ENCODE measurements at regions not wholly inside any gene's neighbourhood (a gene's known extent, or its start where the extent isn't known, plus 50 kb on each side); places are given as distances from the start of the nearest gene placed in this dataset.

GRCh38 chr17:71986886-71987285 lies 133.9 kb upstream of the SOX9 start:
- Histone ChIP-seq H3K4me1 (no peaks in the 10 kb centered on the region), H3K4me3 (no peak overlapping the region), H3K36me3 (no peaks in the 10 kb centered on the region), H3K27me3 (no peaks in the 10 kb centered on the region), H3K9me3 (no peaks in the 10 kb centered on the region), H3K27ac (no peak overlapping the region)
- 84 to 100% (median 92%) methylated on average over 1 of the region's 1 CpG for WGBS, 5 donors
- DNase-seq: no peak
- intact Hi-C loops (cut with DNase I; ENCODE audit: low total_unique reads): no loop called here
- no peak for TF ChIP-seq POLR2AphosphoS5 (IDR thresholded peaks at IDR 0.05)
- no peak for TF ChIP-seq CTCF (IDR thresholded peaks at IDR 0.05)
- no peak for TF ChIP-seq POLR2A (IDR thresholded peaks at IDR 0.05)
- TF ChIP-seq EP300 (IDR thresholded peaks at IDR 0.05): no peak

GRCh38 chr17:71987634-71988033 lies 133.2 kb upstream of the SOX9 start:
- Histone ChIP-seq H3K9me3 (no peaks in the 10 kb centered on the region), H3K27me3 (peaks cover 0 to 1% (median under 1%) of the 10 kb centered on the region in 3 donors), H3K4me3 (no peak overlapping the region), H3K36me3 (no peaks in the 10 kb centered on the region), H3K4me1 (no peaks in the 10 kb centered on the region), H3K27ac (no peak overlapping the region)
- 40 to 52% (median 49%) methylated on average over 3 of the region's 3 CpGs for WGBS, 5 donors
- DNase-seq: no peak
- TF ChIP-seq POLR2AphosphoS5 (IDR thresholded peaks at IDR 0.05) (no peak), EP300 (IDR thresholded peaks at IDR 0.05) (no peak), CTCF (IDR thresholded peaks at IDR 0.05) (no peak), POLR2A (IDR thresholded peaks at IDR 0.05) (no peak)
- intact Hi-C loops (cut with DNase I; ENCODE audit: low total_unique reads): no loop called here

GRCh38 chr17:71989117-71989516 lies 131.7 kb upstream of the SOX9 start:
- H3K4me3 ChIP-seq: no peak overlapping the region

GRCh38 chr17:71993363-71993762 lies 127.5 kb upstream of the SOX9 start:
- no peak for DNase-seq

More at GRCh38 chr17:71989117-71989516, 131.7 kb upstream of the SOX9 start:
- WGBS, 5 donors: 74 to 83% (median 80%) methylated on average over 2 of the region's 2 CpGs
- intact Hi-C loops (cut with DNase I; ENCODE audit: low total_unique reads): no loop called here
- no peak for DNase-seq
- TF ChIP-seq EP300 (IDR thresholded peaks at IDR 0.05): no peak
- no peak for TF ChIP-seq POLR2A (IDR thresholded peaks at IDR 0.05)
- TF ChIP-seq CTCF (IDR thresholded peaks at IDR 0.05): no peak
- TF ChIP-seq POLR2AphosphoS5 (IDR thresholded peaks at IDR 0.05): no peak
- no peaks in the 10 kb centered on the region for H3K9me3 ChIP-seq
- H3K27ac ChIP-seq: no peak overlapping the region
- H3K27me3 ChIP-seq: peaks cover 0 to 12% (median 4%) of the 10 kb centered on the region in 3 donors
- no peaks in the 10 kb centered on the region for H3K4me1 ChIP-seq
- no peaks in the 10 kb centered on the region for H3K36me3 ChIP-seq

More at GRCh38 chr17:71993363-71993762, 127.5 kb upstream of the SOX9 start:
- Histone ChIP-seq H3K9me3 (no peaks in the 10 kb centered on the region), H3K27ac (no peak overlapping the region), H3K27me3 (peaks cover 0 to 12% (median 4%) of the 10 kb centered on the region in 3 donors), H3K4me1 (no peaks in the 10 kb centered on the region), H3K4me3 (no peak overlapping the region), H3K36me3 (no peaks in the 10 kb centered on the region)
- WGBS, 5 donors: 90 to 97% (median 95%) methylated on average over 5 to 8 of the region's 8 CpGs
- intact Hi-C loops (cut with DNase I; ENCODE audit: low total_unique reads): no loop called here
- TF ChIP-seq POLR2AphosphoS5 (IDR thresholded peaks at IDR 0.05) (no peak), EP300 (IDR thresholded peaks at IDR 0.05) (no peak), CTCF (IDR thresholded peaks at IDR 0.05) (no peak), POLR2A (IDR thresholded peaks at IDR 0.05) (no peak)

Data from stomach (tissue), 8 donors.